Central memory CD4-positive, alpha-beta T cell (primary cell): ENCODE measurements at regions not wholly inside any gene's neighbourhood (a gene's known extent, or its start where the extent isn't known, plus 50 kb on each side); places are given as distances from the start of the nearest gene placed in this dataset.

Source experiments
- DNase-seq: peaks from one replicate; pipeline ENCODE4 v3.0.0; 2022

DNA sequence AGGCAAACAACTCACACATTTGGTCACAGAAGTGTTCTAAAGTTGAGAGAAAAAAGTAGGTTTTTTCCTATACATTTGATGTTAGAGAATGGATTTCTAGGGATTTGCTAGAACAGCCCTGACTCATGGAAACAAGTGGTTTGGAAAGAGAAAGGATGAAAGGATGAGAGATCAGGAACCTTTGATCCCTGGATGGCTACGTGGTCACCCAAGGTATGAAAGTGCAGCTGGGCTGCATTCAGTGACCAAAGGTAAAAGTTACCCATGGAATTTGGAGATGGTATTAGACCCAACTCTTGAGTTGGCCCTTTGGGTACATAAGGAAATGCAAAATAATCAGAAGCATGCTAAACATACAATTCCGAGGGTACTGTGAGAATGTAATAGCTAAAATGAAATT, 61.3 kb upstream of the SPIN1 start:
- no peak for DNase-seq

DNA sequence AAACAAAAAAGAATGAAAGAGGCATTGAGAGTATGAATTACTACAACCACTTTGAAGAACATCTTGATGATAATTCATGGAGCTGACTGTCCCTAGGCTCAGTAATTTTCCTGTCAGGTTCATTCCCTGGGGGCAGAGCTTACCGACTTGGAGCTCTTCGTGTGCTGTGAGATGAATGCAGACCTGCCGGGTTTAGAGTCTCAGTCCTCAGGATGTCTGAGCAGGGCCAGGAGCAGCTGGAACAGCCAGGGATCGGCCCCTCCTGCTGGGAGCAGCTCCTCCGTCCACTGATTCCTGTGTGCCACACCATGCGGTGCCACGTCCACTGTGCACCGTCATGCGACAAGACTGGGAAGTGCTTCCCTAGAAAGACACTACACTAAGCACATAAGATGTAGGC, 62.2 kb upstream of the SPIN1 start:
- no peak for DNase-seq

DNA sequence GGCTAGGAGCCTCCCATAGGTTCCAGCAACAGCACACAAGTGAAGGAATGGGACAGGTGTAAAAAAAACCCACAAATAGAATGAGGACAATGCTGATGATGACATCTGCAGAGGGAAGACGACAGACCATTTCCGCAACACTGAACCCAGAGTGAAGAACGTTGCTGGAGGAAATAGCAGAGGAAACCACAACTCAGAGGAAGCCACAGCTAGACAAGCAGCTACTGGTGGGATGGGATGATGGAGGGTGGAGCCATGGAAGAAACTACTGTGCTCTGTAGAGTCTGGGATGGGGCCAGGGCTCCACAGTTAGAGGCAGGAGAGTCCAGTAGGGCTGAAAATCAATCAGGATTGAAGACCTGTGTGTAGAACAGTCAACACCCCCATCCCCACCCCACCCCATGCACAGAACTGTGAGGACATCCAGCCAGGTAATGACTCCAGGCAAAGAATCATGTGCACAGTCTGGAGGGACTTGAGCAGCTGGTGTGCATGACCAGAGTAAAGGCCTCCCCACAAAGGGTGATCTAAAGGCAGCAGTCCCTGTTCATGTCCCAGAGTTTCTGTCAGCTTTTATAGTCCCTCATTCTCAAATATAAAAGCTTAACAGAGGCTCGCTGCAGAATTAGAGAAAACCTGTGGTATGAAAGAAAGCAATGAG, 65.2 kb upstream of the SPIN1 start:
- DNase-seq, result peak; percentile 82

DNA sequence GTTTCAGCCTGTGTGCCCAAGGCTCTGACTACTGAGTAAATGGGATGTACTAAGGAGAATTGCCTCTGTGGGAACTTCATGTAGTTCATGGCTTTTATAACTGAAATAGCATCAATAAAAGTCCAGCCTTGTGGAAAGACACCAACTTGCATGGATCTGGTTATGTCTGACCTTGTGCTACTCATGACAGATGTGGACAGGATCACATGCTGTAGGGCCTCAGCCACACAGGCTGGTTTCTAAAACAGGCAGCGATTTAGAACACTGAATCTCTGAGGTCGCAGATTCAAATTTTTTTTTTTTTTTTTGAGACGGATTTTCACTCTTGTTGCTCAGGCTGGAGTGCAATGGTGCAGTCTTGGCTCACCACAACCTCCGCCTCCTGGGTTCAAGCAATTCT, 66.5 kb upstream of the SPIN1 start:
- DNase-seq, result no peak

DNA sequence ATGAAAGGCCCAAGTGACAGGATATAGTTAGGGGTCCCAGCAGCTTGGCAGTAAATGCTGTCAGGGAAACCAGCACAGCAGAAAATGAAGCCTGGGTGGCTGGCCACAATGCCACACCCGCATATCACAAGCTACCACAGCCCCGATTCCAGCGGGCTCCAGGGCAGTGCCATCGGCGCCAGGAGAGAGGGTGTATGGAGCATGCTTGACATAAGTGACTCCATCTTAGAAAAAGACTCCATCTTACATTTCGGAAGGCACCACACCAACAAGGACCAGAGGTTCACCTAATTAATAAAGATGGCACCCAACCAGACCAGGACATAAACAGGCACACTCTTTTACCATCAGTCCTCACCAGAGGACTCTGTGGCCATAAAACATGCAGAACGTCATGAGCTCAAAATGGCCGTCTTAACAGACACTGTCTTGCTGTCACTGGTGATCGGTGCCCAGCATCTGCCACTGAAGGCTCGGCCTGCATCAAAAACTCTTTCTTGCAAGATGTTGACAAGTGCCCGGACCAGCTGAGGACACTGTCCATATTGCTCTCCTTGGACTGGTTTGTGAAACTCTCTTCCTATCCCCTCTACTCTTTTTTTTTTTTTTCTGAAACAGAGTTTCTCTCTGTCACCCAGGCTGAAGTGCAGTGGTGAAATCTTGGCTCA, 67.4 kb upstream of the SPIN1 start:
- DNase-seq, result no peak

DNA sequence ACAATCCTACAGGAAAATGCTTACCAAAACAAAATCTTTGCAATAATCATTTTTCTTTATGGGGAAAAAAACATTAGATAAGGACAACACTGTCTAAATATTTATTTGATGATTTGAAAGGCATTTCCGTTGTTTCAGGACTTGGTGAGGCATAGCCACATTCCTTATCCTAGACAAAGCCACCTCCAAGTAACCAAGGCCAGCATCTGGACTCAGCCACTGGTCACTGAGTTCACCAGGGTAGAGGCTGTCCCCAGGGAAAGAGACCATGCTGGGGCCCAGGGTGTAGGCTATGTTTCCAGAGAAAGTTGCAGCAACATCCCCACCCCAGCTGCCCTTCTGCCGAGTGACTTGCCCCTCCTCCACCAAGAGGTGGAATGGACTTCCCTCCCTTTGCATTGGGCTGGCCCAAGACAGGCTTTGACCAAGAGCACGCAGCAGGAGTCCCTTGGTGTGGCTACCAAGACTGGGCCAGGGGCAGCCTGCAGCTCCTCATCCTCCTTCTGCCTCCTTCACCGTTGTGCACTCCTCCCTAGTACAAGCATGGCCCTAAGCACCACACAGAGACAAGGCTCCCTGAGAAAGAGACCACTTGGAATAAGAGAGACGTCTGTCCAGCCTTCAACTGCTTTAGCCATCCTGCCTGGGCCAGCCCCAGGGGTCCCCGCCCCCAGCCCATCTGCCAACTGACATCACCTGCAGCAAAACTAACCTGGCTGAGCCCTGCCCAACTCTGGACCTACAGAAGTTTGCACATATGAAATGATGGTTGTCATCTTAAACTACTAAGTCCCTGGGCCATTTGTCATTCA, 68.1 kb upstream of the SPIN1 start:
- no peak for DNase-seq

DNA sequence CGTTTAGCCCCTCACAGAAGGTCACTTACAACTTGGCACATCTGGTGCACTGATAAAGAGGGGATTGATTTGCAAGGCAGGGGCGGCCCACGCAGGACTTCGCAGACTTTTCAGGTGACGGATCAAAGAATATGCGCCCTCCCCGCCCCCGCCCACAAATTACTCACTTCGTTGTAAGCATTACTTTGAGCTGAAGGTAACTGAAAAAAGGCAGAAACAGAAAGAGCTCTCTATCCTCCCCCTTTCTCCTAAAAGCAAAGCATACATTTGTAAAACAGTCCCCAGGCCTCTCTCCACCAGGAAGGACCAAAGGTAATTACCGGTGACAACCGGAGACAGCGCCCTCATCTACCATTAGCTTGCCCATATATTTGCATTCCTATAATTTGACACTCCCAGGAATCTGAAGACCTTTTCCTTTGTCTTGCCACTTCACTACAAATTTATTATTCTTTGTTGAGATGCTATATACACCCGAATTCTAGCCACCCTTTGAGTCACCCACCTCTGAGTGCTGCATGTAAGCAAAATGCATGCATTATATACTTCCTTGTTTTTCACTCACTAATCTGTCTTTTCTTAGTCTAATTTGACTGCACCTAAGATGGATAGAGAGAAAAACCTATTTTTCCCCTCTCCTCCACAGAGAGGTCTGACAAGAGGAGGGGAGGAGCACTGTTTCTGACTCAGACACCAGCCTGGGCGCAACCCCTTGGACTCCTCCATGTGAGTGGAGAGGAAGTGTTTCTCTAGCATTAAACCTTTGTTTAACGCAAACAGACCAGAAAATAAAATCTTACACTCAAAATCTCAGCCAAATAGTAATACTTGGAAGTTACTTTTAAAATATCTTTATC, 74.7 kb upstream of the SPIN1 start:
- DNase-seq, result no peak

DNA sequence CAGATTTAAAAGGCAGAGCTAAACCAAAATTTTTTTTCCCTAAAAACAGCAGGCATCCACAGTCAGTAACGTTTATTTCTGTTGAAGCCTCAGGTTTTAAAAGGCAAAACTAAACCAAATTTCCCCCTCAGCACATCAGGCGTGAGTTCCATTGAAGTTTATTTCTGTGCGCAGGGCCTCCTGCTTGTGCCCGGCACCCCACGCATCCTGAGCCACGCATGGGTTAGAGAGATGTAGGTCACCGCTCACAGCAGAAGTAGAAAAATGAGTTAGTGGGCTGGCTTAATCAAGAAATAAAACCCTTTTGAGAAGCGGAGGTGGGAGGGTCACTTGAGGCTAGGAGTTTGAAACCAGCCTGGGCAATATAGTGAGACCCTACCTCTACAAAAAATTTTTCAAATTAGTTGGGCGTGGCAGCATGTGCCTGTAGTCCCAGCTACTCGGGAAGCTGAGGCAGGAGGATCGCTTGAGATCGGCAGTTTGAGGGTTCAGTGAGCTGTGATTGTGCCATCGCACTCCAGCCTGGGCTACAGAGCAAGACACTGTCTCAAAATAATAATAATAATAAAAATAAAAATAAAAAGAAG, 75.6 kb upstream of the SPIN1 start:
- no peak for DNase-seq

DNA sequence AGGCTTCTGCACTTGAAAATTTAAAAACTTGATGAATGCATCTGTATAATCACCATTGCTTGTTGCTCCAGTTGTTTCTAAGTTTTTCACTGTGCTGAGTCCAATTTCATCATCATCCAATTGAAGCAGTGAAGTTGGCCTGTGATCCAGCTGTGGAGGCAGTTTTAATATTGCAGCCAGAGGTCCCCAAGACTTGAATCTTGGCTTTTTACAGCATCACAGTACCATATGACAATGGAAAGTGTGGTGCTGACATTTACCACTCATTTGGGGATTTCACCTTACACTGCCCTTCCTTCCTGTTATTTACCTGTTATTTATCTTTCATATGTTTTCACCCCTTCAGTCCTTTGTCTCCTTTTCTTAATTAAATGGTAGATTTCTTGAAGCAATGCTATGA, 76.2 kb upstream of the SPIN1 start:
- no peak for DNase-seq

DNA sequence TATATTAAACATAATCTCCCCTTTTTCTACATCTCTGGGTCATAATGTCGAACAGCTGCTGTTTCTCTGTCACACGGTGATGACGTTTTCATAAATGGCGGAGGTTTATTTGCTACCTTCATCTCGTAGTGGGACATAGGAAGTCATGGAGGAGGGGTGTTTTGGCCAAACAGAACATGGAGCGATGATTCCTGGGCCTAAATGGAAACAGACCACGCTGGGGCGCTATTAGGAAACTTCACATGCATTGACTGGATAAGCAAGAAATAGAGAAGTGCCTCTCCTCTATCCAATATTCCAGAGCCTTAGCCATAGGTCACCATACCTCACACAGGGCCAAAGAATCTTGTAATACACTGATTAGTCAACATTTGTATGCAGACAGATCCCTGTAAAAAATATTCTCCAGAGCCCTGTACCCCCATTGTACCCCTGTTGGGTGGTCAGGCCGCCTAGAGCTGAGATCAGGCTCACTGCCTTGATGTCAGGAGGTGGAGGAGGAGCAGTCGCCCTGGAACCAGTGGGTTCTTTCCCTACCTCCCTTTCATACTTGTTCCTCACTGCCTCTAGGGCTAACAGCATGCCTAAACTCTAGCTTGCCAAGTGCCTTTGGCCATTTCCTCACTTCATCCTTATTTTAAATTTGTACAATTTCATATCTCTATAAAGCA, 77.8 kb upstream of the SPIN1 start:
- DNase-seq, result no peak

DNA sequence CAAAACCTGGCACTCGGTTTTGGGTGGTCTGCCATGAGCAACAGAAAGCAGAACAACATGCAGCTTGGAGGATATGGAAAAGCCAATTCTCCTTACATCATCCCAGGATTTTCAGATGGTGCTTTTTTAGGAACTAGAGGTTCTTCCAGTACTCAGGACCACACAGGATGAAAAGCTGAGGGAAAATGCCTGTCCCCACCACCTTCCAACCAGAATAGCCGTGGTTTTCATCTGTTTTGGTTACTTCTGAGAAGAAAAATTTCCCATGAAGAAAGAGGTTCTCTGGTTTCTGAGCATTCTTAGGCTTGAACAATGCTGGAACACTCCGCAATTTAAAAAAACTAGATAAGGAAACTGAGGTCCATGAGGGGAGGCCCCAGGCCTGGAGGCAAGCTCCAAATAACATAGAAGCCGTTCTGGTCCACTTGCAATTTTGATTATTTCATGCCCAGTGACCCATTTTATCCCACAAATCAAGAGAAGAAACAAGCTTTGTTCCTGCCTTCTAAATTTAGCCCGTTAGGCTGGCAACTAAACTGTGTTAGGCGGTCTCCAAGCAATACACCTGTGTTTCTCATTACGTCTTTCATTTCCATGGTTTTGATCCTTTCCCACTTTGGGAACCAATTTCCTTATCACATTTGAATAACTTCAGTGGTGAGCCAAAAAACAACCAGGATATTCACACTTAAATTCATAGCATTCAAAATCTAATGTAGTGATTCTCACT, 79.2 kb upstream of the SPIN1 start:
- DNase-seq, result no peak

DNA sequence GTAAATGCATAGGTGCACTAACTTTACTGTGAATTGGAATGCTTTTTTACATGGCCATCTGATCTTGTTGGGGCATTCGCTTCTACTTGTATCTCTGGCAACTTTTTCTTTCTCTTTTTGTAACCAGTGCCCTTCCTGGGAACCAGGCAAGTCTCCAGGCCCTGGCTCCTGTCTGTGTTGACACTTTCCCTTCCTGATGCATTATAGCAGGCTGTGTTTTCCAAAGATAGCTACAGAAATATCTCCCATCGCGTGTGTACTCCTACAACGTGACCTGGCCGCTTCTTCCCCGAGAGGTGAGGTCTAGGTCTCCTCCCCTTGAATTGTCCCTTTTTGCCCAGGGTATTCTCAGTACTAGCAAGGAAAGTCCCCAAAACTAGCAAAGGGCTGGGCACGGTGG, 81.1 kb upstream of the SPIN1 start:
- DNase-seq, result no peak

DNA sequence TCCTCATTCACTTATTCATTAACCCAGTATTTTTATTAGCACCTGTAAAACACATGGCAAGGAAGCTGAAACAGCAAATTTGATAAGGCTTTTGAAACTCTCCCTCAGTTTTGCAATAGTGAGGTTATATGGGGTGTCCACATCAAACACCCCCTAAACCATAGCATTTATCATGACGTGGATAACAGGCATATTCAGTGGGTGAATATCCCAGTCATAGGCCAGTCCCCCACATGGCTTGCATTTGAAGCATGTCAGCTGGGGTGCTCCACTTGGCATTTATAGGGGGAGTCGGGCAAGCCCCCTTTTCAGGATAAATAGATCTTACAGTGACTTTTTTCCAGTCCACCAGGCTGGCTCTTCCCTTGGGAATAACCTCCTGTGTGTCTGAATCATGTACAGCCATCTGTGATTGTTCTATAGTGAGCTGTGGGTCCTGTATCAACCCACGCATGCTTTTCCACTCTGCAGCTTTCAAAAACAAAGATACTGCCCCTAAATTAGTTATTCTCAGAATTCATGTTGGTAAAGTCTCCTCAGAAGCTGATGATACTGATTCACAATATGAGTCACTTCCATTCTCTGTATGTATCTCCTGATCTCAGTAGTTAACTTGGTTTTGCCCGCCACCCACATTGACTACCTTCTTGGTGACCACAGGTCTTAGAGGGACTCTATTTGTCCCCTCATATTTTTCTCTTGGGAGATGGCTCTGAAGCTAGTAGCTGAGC, 84.4 kb upstream of the SPIN1 start:
- no peak for DNase-seq

DNA sequence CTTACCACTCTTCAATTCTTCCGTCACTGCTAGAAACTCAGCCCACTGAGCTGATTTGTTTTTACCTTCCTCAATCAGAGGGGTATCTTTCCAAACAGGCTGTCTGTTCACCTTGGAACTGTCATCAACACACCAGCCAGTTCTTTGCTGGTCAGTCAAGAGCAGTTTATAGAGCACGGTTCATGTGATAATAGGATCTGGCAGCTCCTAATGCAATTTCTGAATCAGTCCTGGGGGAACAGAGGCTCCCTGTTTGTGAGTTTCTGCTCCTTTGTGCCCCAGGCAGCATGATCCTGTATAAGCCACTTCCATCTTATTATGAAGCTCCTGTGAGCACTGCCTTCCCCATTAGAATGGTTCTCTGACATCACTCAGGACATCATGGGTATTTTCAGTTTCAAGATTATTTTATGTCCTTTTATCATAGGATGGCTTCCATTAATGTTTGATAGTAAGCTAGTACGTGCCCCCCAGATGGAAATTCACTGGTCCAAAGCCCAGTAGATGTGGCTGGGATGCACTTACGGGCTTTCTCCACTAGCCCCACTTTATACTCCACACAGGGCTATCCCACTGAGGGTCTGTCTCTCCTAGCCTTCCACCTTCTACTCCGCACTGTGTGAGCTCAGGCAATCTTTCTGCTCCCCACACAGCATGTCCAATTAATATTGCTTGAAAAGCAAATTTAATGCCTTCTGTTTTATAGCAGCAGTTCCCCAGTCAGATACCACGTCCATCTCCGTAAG, 85.5 kb upstream of the SPIN1 start:
- DNase-seq, result no peak

DNA sequence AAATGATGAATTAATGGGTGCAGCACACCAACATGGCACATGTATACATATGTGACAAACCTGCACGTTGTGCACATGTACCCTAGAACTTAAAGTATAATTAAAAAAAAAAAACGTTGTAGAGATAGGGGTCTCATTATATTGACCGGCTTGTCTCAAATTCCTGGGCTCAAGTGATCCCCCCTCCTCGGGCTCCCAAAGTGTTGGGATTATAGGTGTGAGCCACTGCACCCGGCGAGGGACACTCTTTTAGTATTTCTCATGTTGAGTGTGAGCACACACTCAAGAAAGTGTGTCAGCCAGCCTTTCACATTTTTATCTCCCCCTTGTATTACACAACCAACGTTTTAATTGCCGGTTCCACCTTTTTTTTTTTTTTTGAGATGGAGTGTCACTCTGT, 87.7 kb upstream of the SPIN1 start:
- DNase-seq, result no peak

DNA sequence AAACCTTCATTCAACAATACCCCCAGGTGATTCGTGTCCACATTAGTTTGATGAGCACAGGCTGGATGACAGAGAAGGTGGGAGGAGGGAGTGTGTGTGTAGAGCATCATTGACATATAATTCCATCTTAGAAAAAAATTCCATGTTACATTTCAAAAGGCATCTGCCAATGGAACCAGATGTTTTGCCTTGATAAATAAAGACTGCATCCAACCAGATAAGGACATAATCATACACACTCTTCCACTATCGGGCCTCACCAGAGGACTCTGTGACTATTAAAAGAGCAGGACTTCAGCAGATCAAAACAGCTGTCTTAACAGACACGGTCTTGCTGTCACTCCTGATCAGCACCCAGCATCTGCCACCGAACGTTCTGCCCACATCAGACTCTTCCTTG, 96.4 kb upstream of the SPIN1 start:
- DNase-seq, result no peak

DNA sequence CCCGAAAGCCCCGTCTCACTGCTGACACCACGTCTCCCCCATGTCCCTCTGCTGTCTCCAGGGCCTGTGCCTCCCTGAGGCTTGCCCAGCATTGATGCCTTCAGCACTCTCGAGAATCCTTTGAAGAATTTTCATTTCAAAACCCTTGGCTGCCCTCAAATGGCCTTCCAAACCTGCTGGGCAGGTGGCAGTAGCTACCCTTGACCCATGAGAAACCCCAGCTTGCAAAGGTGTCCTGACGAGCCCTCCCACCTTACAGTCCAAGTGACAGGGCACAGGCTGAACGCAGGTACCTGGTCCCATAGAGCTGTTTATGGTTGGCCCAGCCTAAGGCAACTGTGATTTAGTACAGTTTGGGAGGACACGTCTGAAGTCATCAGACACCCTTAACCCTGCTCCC, 97.2 kb upstream of the SPIN1 start:
- no peak for DNase-seq

DNA sequence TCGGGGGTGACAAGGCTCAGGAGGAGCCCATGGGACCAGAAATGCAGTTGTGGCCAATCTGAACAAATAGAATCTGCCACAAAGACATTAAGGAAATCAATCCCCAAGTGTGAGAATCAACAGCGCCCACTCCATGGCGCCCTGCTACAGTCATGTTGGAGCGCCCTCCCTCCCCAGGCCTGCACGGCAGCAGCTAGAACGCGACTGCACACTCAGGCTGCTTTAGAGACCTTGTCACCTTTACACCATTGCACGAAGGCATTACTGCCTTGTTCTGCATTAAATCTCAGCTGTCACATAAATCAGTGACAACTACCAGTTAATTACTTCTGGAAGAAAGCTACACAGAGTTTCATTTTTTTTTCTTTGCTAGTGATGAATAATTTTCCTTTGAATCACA, 98.7 kb upstream of the SPIN1 start:
- no peak for DNase-seq

DNA sequence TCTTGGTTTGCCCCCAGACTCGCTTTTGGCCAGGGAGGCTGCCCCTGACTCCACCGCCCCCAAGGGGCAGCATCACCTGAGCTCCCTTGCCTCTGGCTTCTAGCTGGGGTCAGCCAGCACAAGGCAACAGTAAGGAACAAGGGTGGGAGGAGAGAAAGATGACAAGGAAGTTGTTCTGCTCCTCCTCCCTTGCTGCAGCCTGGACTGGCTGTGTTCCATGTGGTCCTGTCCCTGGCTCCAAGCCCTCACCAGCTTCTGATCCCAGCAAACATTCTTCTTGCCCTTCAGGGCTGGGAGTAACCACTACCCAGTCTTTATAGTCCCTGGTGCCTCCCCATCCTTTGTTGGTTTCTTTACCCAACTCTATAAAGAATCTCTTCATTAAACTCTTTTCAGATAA, 100.3 kb upstream of the SPIN1 start:
- no peak for DNase-seq

DNA sequence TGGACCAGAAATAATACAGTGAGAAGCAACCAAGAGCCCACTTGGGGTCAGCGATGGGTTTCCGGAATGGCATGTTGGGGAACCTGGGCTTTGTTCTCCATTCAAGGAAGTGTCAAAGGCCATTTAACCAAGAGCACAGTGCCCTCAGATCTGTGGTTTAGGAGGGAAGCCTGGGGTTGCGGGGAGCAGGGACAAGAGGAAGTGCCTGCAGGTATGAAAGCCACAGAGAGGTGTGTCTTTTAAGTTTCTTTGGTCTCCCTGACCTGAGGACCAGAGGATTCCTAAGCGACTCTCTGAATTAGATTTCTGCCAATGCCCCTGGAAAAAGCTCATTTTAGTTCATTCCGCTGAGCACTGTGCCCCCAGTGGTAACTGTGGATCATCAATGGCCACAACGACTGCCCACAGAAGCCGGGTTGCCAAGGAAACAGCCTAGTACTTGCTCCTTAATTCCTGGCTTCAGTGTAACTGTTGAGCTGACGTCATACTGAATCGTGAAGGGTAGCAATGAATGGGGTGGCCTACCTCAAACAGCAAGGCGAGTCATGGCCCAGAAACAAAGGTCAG, 107.3 kb upstream of the SPIN1 start:
- DNase-seq, result no peak
